WTC11 (cell line): ENCODE measurements at regions not wholly inside any gene's neighbourhood (a gene's known extent, or its start where the extent isn't known, plus 50 kb on each side); places are given as distances from the start of the nearest gene placed in this dataset.

Experiments
- ATAC-seq: fragments of 200-7000 bp; cut with Tn5 transposase; 2 replicates; pipeline ENCODE4 v1.10.0; 2021; ENCODE audit warnings: mild to moderate bottlenecking, moderate library complexity
- CTCF ChIA-PET: fragments of 300-600 bp; sonication (Branson Sonifier 250); formaldehyde crosslinking; loops from one replicate; lab custom pipeline; 2021; ENCODE audit warnings: antibody characterized with exemption; lab: Charles Lee
- POLR2A ChIA-PET: fragments of 350-600 bp; sonication (Branson Sonifier 250); formaldehyde crosslinking; loops from one replicate; lab custom pipeline; 2021; ENCODE audit warnings: antibody characterized with exemption; lab: Charles Lee
- DNase-seq: peaks from one replicate; pipeline ENCODE4 v3.0.0; 2021; ENCODE audit warnings: low spot score
- H3K27ac Mint-ChIP-seq: 2 replicates; pipeline ENCODE4 v1.8.0; 2021; ENCODE audit warnings: mixed read lengths
- H3K27me3 Mint-ChIP-seq: 2 replicates; pipeline ENCODE4 v1.8.0; 2021; ENCODE audit warnings: low read depth, mild to moderate bottlenecking, moderate library complexity, mixed read lengths
- H3K36me3 Mint-ChIP-seq: 2 replicates; pipeline ENCODE4 v1.8.0; 2021; ENCODE audit warnings: mixed read lengths
- H3K4me1 Mint-ChIP-seq: 2 replicates; pipeline ENCODE4 v1.8.0; 2022; ENCODE audit warnings: mixed read lengths
- H3K4me3 Mint-ChIP-seq: 2 replicates; pipeline ENCODE4 v1.8.0; 2021; ENCODE audit warnings: mild to moderate bottlenecking, moderate library complexity, mixed read lengths
- H3K9me3 Mint-ChIP-seq: 2 replicates; pipeline ENCODE4 v1.8.0; 2021; ENCODE audit warnings: mixed read lengths
- FOXJ3 ChIP-seq: sonication (generic); formaldehyde crosslinking; IDR thresholded peaks from 2 replicates; pipeline ENCODE4 v1.9.0; 2021; ENCODE audit warnings: missing genetic modification reagents, mild to moderate bottlenecking, borderline replicate concordance
- FOXP1 ChIP-seq: sonication (generic); formaldehyde crosslinking; IDR thresholded peaks from 2 replicates; pipeline ENCODE4 v1.8.0; 2022; ENCODE audit warnings: missing genetic modification reagents, mild to moderate bottlenecking, moderate library complexity, borderline replicate concordance
- IRF2 ChIP-seq: sonication (generic); formaldehyde crosslinking; IDR thresholded peaks from 2 replicates; pipeline ENCODE4 v1.8.0; 2022; ENCODE audit warnings: low read depth, missing genetic modification reagents, borderline replicate concordance
- NFYB ChIP-seq: sonication (generic); formaldehyde crosslinking; conservative IDR thresholded peaks from 2 replicates; pipeline ENCODE4 v1.8.0; 2022; ENCODE audit warnings: low read depth, missing genetic modification reagents
- NR1H2 ChIP-seq: sonication (generic); formaldehyde crosslinking; IDR thresholded peaks from 2 replicates; pipeline ENCODE4 v1.9.0; 2021; ENCODE audit warnings: mild to moderate bottlenecking, moderate library complexity, missing genetic modification reagents
- NR2C2 ChIP-seq: sonication (generic); formaldehyde crosslinking; IDR thresholded peaks from 2 replicates; pipeline ENCODE4 v1.8.0; 2022; ENCODE audit warnings: mild to moderate bottlenecking, missing genetic modification reagents
- PRRX2 ChIP-seq: fragments of 250-450 bp; sonication (Bioruptor Pico); IDR thresholded peaks from 2 replicates; pipeline ENCODE4 v1.8.0; 2021; ENCODE audit warnings: mild to moderate bottlenecking
- SMAD4 ChIP-seq: sonication (generic); formaldehyde crosslinking; IDR thresholded peaks from 2 replicates; pipeline ENCODE4 v1.8.0; 2022; ENCODE audit warnings: mild to moderate bottlenecking, missing genetic modification reagents
- TEAD4 ChIP-seq: sonication (generic); formaldehyde crosslinking; IDR thresholded peaks from 2 replicates; pipeline ENCODE4 v1.8.0; 2022; ENCODE audit warnings: mild to moderate bottlenecking, missing genetic modification reagents
- TF ChIP-seq, protein P1 (sequence below): sonication (generic); formaldehyde crosslinking; IDR thresholded peaks from 2 replicates; pipeline ENCODE4 v1.8.1; 2023; ENCODE audit warnings: mild to moderate bottlenecking, moderate library complexity, missing genetic modification reagents
- TF ChIP-seq, protein P2 (sequence below): sonication (generic); formaldehyde crosslinking; IDR thresholded peaks from 2 replicates; pipeline ENCODE4 v1.8.1; 2022; ENCODE audit warnings: mild to moderate bottlenecking, moderate library complexity, missing genetic modification reagents
- TF ChIP-seq, protein P3 (sequence below): sonication (generic); formaldehyde crosslinking; IDR thresholded peaks from 2 replicates; pipeline ENCODE4 v1.8.0; 2022; ENCODE audit warnings: mild to moderate bottlenecking, missing genetic modification reagents
- TF ChIP-seq, protein P4 (sequence below): sonication (generic); formaldehyde crosslinking; IDR thresholded peaks from 2 replicates; pipeline ENCODE4 v1.8.0; 2022; ENCODE audit warnings: mild to moderate bottlenecking, missing genetic modification reagents
- TF ChIP-seq, protein P5 (sequence below): sonication (generic); formaldehyde crosslinking; IDR thresholded peaks from 2 replicates; pipeline ENCODE4 v1.8.1; 2022; ENCODE audit warnings: low read depth, mild to moderate bottlenecking, moderate library complexity, missing genetic modification reagents, borderline replicate concordance
- TF ChIP-seq, protein P6 (sequence below): sonication (generic); formaldehyde crosslinking; IDR thresholded peaks from 2 replicates; pipeline ENCODE4 v1.8.0; 2023; ENCODE audit warnings: missing genetic modification reagents
- TF ChIP-seq, protein P7 (sequence below): fragments of 200-600 bp; IDR thresholded peaks from 2 replicates; pipeline ENCODE4 v1.8.0; 2022; ENCODE audit warnings: antibody characterized with exemption

DNA sequence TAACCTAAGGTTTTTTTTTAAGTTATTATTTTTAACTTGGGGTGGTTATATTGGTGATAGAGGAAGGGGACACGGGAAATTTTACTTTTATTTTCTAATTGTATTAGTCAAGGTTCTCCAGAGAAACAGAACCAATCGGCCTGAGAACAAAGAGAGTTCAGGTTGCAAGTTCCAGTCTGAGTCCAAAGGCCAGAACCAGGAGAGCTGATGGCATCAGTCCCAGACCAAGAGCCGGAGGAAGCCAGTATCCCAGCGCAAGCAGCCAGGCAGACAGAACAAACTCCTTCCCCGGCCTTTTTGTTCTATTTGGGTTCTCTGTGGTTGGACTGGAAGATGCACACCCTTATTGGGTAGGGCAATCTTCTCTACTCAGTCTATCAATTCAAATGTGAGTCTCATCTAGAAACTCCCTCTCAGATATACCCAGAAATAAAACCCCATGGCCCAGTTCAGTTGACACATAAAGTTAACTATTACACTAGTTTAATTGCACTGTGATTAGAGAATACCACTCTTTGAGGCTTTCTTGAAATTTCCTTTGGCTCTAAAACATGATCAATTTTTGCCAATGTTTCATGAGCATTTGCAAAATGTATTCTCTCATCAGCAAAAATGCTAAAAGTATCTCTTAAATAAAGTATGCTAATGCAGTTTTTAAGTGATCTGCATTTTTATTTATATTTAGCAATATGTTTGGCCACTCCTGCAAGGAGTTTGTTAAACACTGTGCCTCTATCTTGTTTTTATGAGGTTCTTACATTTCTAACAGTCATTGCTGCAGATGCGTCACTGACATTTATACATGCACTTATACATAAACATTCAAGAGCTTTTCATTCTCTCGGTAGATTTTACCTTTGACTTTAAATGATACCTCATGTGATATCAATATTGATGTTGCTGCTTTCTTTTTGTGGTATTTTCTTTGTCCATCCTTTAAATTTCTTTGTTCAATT is 103.2 kb upstream of the SSTR4 start:
- POLR2A ChIA-PET, result no interaction called here

DNA sequence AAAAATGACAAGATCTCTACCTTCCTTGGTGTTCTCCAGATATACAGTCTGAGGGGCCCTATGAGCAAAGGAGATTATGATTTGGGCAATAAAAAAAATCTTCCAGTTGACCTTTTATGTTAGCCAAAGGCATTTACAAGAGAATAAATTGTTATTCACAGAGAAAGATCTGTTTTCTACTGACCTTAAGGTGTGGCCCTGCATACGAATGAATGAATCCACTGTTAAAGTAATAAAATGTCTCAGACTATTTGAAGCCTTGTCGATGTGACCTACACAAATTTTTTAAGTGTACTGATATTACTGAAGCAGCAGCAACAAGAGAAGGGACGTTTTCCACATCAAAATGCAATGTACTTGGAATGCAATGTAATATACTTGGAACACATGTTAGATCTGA is 95.9 kb upstream of the SSTR4 start:
- ATAC-seq (no peak), DNase-seq (no peak)
- Mint-ChIP-seq H3K4me1 (no peaks in the 10 kb centered on the region), H3K27ac (no peak overlapping the region), H3K4me3 (no peak overlapping the region), H3K9me3 (no peaks in the 10 kb centered on the region), H3K27me3 (no peaks in the 10 kb centered on the region), H3K36me3 (no peaks in the 10 kb centered on the region)
- POLR2A ChIA-PET, result no interaction called here
- TF ChIP-seq, protein P1, sequence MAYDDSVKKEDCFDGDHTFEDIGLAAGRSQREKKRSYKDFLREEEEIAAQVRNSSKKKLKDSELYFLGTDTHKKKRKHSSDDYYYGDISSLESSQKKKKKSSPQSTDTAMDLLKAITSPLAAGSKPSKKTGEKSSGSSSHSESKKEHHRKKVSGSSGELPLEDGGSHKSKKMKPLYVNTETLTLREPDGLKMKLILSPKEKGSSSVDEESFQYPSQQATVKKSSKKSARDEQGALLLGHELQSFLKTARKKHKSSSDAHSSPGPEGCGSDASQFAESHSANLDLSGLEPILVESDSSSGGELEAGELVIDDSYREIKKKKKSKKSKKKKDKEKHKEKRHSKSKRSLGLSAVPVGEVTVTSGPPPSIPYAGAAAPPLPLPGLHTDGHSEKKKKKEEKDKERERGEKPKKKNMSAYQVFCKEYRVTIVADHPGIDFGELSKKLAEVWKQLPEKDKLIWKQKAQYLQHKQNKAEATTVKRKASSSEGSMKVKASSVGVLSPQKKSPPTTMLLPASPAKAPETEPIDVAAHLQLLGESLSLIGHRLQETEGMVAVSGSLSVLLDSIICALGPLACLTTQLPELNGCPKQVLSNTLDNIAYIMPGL (CRISPR knock-in tag), result no peak
- TF ChIP-seq, protein P2, sequence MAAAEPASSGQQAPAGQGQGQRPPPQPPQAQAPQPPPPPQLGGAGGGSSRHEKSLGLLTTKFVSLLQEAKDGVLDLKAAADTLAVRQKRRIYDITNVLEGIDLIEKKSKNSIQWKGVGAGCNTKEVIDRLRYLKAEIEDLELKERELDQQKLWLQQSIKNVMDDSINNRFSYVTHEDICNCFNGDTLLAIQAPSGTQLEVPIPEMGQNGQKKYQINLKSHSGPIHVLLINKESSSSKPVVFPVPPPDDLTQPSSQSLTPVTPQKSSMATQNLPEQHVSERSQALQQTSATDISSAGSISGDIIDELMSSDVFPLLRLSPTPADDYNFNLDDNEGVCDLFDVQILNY (CRISPR knock-in tag), result no peak
- TF ChIP-seq, protein P3, sequence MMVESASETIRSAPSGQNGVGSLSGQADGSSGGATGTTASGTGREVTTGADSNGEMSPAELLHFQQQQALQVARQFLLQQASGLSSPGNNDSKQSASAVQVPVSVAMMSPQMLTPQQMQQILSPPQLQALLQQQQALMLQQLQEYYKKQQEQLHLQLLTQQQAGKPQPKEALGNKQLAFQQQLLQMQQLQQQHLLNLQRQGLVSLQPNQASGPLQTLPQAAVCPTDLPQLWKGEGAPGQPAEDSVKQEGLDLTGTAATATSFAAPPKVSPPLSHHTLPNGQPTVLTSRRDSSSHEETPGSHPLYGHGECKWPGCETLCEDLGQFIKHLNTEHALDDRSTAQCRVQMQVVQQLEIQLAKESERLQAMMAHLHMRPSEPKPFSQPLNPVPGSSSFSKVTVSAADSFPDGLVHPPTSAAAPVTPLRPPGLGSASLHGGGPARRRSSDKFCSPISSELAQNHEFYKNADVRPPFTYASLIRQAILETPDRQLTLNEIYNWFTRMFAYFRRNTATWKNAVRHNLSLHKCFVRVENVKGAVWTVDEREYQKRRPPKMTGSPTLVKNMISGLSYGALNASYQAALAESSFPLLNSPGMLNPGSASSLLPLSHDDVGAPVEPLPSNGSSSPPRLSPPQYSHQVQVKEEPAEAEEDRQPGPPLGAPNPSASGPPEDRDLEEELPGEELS (CRISPR knock-in tag), result no peak
- TF ChIP-seq FOXJ3 (CRISPR knock-in tag), result no peak
- CTCF ChIA-PET, result interaction anchor here (1.1 kb wide), 1 partner anchor 247 kb away, joined by 3 read pairs; no protein-coding TSS in a partner anchor

More for the DNA sequence above, 103.2 kb upstream of the SSTR4 start:
- H3K9me3 Mint-ChIP-seq, result no peaks in the 10 kb centered on the region
- H3K4me1 Mint-ChIP-seq, result no peaks in the 10 kb centered on the region
- DNase-seq (no peak), ATAC-seq (no peak)
- H3K36me3 Mint-ChIP-seq, result no peaks in the 10 kb centered on the region
- H3K27ac Mint-ChIP-seq, result no peak overlapping the region
- H3K4me3 Mint-ChIP-seq, result no peak overlapping the region
- TF ChIP-seq, protein P4, sequence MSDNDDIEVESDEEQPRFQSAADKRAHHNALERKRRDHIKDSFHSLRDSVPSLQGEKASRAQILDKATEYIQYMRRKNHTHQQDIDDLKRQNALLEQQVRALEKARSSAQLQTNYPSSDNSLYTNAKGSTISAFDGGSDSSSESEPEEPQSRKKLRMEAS (CRISPR knock-in tag), result no peak
- TF ChIP-seq IRF2 (no peak), NR1H2 (CRISPR knock-in tag) (no peak), SMAD4 (no peak), NFYB (CRISPR knock-in tag) (no peak), PRRX2 (no peak), FOXP1 (no peak), TEAD4 (no peak), NR2C2 (CRISPR knock-in tag) (no peak)
- TF ChIP-seq, protein P5, sequence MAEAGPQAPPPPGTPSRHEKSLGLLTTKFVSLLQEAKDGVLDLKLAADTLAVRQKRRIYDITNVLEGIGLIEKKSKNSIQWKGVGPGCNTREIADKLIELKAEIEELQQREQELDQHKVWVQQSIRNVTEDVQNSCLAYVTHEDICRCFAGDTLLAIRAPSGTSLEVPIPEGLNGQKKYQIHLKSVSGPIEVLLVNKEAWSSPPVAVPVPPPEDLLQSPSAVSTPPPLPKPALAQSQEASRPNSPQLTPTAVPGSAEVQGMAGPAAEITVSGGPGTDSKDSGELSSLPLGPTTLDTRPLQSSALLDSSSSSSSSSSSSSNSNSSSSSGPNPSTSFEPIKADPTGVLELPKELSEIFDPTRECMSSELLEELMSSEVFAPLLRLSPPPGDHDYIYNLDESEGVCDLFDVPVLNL (CRISPR knock-in tag), result no peak
- TF ChIP-seq, protein P6, sequence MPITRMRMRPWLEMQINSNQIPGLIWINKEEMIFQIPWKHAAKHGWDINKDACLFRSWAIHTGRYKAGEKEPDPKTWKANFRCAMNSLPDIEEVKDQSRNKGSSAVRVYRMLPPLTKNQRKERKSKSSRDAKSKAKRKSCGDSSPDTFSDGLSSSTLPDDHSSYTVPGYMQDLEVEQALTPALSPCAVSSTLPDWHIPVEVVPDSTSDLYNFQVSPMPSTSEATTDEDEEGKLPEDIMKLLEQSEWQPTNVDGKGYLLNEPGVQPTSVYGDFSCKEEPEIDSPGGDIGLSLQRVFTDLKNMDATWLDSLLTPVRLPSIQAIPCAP, result no peak
- TF ChIP-seq, protein P7, sequence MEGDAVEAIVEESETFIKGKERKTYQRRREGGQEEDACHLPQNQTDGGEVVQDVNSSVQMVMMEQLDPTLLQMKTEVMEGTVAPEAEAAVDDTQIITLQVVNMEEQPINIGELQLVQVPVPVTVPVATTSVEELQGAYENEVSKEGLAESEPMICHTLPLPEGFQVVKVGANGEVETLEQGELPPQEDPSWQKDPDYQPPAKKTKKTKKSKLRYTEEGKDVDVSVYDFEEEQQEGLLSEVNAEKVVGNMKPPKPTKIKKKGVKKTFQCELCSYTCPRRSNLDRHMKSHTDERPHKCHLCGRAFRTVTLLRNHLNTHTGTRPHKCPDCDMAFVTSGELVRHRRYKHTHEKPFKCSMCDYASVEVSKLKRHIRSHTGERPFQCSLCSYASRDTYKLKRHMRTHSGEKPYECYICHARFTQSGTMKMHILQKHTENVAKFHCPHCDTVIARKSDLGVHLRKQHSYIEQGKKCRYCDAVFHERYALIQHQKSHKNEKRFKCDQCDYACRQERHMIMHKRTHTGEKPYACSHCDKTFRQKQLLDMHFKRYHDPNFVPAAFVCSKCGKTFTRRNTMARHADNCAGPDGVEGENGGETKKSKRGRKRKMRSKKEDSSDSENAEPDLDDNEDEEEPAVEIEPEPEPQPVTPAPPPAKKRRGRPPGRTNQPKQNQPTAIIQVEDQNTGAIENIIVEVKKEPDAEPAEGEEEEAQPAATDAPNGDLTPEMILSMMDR, result no peak
- TF ChIP-seq, protein P3 (CRISPR knock-in tag), result no peak
- CTCF ChIA-PET, result no interaction called here
- H3K27me3 Mint-ChIP-seq, result no peaks in the 10 kb centered on the region; the same call in 1 of the 2 replicates
